Heart left ventricle (tissue), 16 donors: ENCODE measurements at regions not wholly inside any gene's neighbourhood (a gene's known extent, or its start where the extent isn't known, plus 50 kb on each side); places are given as distances from the start of the nearest gene placed in this dataset.

Experiments used
- ATAC-seq, 4 donors: fragments of 200-7000 bp; cut with Tn5 transposase; one replicate each; pipeline ENCODE4 v1.9.1; 2020 to 2022; ENCODE audit warnings: moderate library complexity in 4 of 4, mild to moderate bottlenecking in 3 of 4, moderate number of reproducible peaks in 1 of 4
- DNase-seq, 5 donors: peaks; one replicate each; pipeline ENCODE4 v3.0.0-alpha.2; 2020
- H3K27ac ChIP-seq, 12 donors: fragments of 200-600 bp; sonication (generic) in 4 of 12; one replicate each; pipeline versions ENCODE4 v1.5.0 to v1.8.0; 2016 to 2022; ENCODE audit warnings: mild to moderate bottlenecking in 2 of 12
- H3K27me3 ChIP-seq, 9 donors: fragments of 200-600 bp; sonication (generic) in 2 of 9; one replicate each; pipeline versions ENCODE4 v1.5.1 to v1.8.0; 2016 to 2022; ENCODE audit warnings: mild to moderate bottlenecking in 3 of 9
- H3K36me3 ChIP-seq, 9 donors: fragments of 200-600 bp; sonication (generic) in 2 of 9; one replicate each; pipeline versions ENCODE4 v1.5.0 to v1.8.0; 2018 to 2022; ENCODE audit warnings: mild to moderate bottlenecking in 2 of 9
- H3K4me1 ChIP-seq, 12 donors: fragments of 200-600 bp; sonication (generic) in 4 of 12; one replicate each; pipeline versions ENCODE4 v1.5.0 to v1.8.0; 2016 to 2022; ENCODE audit warnings: mild to moderate bottlenecking in 3 of 12
- H3K4me3 ChIP-seq, 12 donors: fragments of 200-600 bp; sonication (generic) in 4 of 12; one replicate each; pipeline versions ENCODE4 v1.5.0 to v1.8.0; 2017 to 2022; ENCODE audit warnings: mild to moderate bottlenecking in 9 of 12, moderate library complexity in 4 of 12
- H3K9me3 ChIP-seq, 12 donors: fragments of 200-600 bp; sonication (generic) in 4 of 12; one replicate each; pipeline versions ENCODE4 v1.5.0 to v1.8.0; 2016 to 2022; ENCODE audit warnings: mild to moderate bottlenecking in 1 of 12
- POLR2A ChIP-seq, 2 donors: fragments of 450-650 bp; IDR thresholded peaks; one replicate each; pipeline ENCODE4 v1.6.1; 2017; ENCODE audit warnings: antibody characterized with exemption in 2 of 2, mild to moderate bottlenecking in 2 of 2, moderate library complexity in 2 of 2
- WGBS, 4 donors: extraction: QIAGEN DNeasy Blood & Tissue Kit in 2 of 4; methylation state at CpG; one replicate each; pipeline versions ENCODE4 v1.1.5 to v1.1.7; 2013 to 2018; 5-methylcytosine and 5-hydroxymethylcytosine counted together
- intact Hi-C, 10 donors: fragments of 100-400 bp; cut with DNase I; formaldehyde crosslinking; loops; one replicate each; pipeline versions ENCODE4 v1.11.1 to v1.14.2; 2022
- TF ChIP-seq, protein P1 (sequence below), 12 donors: fragments of 200-600 bp; sonication (generic) in 4 of 12; IDR thresholded peaks; one replicate each; pipeline versions ENCODE4 v1.5.0 to v1.8.0; 2018 to 2022; ENCODE audit warnings: antibody characterized with exemption in 12 of 12, mild to moderate bottlenecking in 5 of 12
- donor health status: ischemic (EF 13 %, LVEDD 7.1; RV severe dilation, severe dysfunction).
- donor health status: healthy with polysubstance abuse.
- donor health status: DM: no; HTN: yes; CAD: no.
- donor health status: DM: no; HTN: no; CAD: no.
- donor health status: ischemic (EF 25% LVEDD 6.9; RV normal size, moderate dysfunction).
- donor health status: ischemic (EF 25% LVEDD 5.7; RV mildly dilated, moderate dysfunction).
- donor health status: healthy.
- donor health status: DM: yes; HTN: yes; CAD: no.
- donor health status: ischemic (EF 35%, LVEDD 5.7; RV mildly dilated, moderate dysfunction).
- donor health status: nonischemic (EF 11% LVEDD 7.7; RV severe dilation, severe dysfunction).
- donor health status: DM: yes; HTN: yes; CAD: no.
- donor health status: PGD.
- donor health status: ischemic (EF 29% LVEDD 5.4; RV normal size, mild dysfunction).
- donor health status: nonischemic (EF 23%, LVEDD 6.1; RV moderate dilation, normal function).

DNA sequence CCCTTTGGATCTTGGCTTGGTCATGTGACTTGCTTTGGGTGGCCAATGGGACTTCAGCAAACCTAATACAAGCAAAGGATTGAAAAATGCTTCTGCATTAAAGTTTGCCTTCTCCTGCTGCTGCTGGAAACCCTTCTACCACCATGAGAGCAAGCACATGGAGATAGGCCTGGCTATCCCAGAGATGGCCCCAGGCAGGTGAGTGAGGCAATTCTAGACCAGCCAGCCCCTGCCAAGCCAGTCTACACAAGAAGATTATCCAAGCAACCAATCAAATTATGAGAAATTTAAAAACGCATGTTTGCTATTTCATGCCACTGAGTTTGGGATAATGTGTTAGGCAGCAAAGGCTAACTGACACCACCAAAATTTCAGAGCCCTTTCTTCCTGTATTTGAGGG, 274.3 kb downstream of the TFAP2C start:
- Histone ChIP-seq H3K36me3 (no peaks in the 10 kb centered on the region), H3K4me3 (no peak overlapping the region), H3K9me3 (peaks cover 0 to 11% (median 0%) of the 10 kb centered on the region in 12 donors), H3K4me1 (no peaks in the 10 kb centered on the region), H3K27ac (no peak overlapping the region), H3K27me3 (peaks cover 0 to 9% (median 0%) of the 10 kb centered on the region in 9 donors)
- intact Hi-C loops = no loop called here
- ATAC-seq (no peak), DNase-seq (no peak)
- WGBS, 4 donors = 21 to 60% (median 52%) methylated on average over 1 of the region's 1 CpG
- TF ChIP-seq POLR2A (IDR thresholded peaks at IDR 0.05) = no peak
- TF ChIP-seq, protein P1, sequence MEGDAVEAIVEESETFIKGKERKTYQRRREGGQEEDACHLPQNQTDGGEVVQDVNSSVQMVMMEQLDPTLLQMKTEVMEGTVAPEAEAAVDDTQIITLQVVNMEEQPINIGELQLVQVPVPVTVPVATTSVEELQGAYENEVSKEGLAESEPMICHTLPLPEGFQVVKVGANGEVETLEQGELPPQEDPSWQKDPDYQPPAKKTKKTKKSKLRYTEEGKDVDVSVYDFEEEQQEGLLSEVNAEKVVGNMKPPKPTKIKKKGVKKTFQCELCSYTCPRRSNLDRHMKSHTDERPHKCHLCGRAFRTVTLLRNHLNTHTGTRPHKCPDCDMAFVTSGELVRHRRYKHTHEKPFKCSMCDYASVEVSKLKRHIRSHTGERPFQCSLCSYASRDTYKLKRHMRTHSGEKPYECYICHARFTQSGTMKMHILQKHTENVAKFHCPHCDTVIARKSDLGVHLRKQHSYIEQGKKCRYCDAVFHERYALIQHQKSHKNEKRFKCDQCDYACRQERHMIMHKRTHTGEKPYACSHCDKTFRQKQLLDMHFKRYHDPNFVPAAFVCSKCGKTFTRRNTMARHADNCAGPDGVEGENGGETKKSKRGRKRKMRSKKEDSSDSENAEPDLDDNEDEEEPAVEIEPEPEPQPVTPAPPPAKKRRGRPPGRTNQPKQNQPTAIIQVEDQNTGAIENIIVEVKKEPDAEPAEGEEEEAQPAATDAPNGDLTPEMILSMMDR (IDR thresholded peaks at IDR 0.05) = no peak

- Histone ChIP-seq H3K4me1 (no peaks in the 10 kb centered on the region), H3K27me3 (peaks cover 0 to 9% (median 0%) of the 10 kb centered on the region in 9 donors), H3K4me3 (no peak overlapping the region), H3K27ac (no peak overlapping the region), H3K36me3 (no peaks in the 10 kb centered on the region), H3K9me3 (peaks cover 0 to 11% (median 0%) of the 10 kb centered on the region in 12 donors)
- ATAC-seq = no peak
- TF ChIP-seq, protein P1 (IDR thresholded peaks at IDR 0.05) = no peak
- no peak for TF ChIP-seq POLR2A (IDR thresholded peaks at IDR 0.05)
- intact Hi-C loops = no loop called here
- 38 to 53% (median 44%) methylated on average over 4 of the region's 4 CpGs for WGBS, 4 donors
- DNase-seq = no peak
Observed at GRCh38 chr20:56903858-56904257, 274.8 kb downstream of the TFAP2C start.

DNA sequence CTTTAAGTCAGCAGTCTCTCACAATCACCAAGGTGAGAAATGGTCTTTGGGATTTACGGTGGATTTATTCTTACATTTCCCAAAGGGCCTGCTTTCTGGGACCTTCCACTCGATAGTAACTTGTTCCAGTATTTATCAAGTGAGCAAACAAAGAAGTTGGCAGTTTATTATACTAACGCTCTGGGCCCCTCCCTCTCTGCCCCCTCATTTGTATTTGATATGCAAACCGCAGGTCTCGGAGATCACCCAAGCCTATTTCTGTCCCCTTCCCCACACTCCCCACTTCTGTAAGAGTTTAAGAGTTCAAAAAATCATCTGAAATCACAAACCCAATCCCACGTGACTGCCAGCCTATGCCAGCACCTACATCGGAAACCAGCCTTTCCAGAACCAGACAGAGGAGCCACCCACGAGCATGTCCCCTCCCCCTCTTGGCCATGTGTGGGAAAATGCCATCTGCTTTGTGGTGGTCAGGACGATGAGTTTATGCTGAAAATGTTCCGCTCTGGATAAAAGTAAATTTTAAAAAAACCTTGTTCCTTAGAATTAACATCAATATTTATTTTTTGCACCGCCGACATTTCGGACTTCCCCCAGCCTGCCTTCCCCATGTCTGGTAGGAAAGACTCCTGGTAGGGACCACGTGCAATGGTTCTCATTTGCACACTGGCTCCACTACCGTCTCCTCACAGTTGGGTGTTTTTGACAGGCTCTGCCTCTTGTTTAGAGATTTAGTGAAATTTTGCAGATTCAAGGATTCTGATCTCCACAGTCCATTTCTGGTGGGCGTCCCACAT, 281.0 kb downstream of the TFAP2C start:
- no peak overlapping the region for H3K27ac ChIP-seq
- intact Hi-C loops = no loop called here
- H3K36me3 ChIP-seq = no peaks in the 10 kb centered on the region
- TF ChIP-seq POLR2A (IDR thresholded peaks at IDR 0.05) = no peak
- TF ChIP-seq, protein P1 (IDR thresholded peaks at IDR 0.05) = no peak
- no peak for DNase-seq
- H3K4me1 ChIP-seq = no peaks in the 10 kb centered on the region
- 56 to 67% (median 60%) methylated on average over 16 of the region's 16 CpGs for WGBS, 4 donors
- peaks cover 0 to 16% (median 0%) of the 10 kb centered on the region in 9 donors for H3K27me3 ChIP-seq
- ATAC-seq = no peak
- no peaks in the 10 kb centered on the region for H3K9me3 ChIP-seq
- H3K4me3 ChIP-seq = no peak overlapping the region

DNA sequence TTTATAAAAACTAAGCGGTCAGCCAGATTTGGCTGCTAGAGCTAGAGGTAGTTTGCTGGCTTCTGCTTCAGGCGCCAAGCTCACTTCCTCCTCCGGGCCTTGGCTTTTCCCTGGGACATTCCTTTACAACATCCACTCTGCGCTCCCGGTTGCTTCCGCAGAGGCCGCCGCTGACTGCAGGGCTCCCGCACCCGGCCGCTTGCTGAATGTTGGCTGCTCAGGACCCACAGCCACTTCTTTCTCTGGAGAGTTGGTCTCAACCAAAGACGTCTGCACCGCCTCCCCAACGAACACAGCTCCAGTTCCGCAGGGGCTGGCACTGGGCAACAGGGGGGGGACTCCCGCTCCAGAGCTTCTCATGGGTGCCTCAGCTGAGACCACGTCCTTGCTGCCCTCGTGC, 282.8 kb downstream of the TFAP2C start:
- H3K4me1 ChIP-seq = no peaks in the 10 kb centered on the region
- H3K27me3 ChIP-seq = peaks cover 0 to 8% (median 0%) of the 10 kb centered on the region in 9 donors
- ATAC-seq = no peak
- intact Hi-C loops = no loop called here
- DNase-seq = no peak
- TF ChIP-seq POLR2A (IDR thresholded peaks at IDR 0.05) = no peak
- TF ChIP-seq, protein P1 (IDR thresholded peaks at IDR 0.05) = no peak
- H3K4me3 ChIP-seq = no peak overlapping the region
- 69 to 87% (median 72%) methylated on average over 14 to 18 of the region's 18 CpGs for WGBS, 4 donors
- no peak overlapping the region for H3K27ac ChIP-seq
- no peaks in the 10 kb centered on the region for H3K9me3 ChIP-seq
- H3K36me3 ChIP-seq = no peaks in the 10 kb centered on the region
